Duodenal mucosa (tissue), 2 donors: ENCODE measurements at regions not wholly inside any gene's neighbourhood (a gene's known extent, or its start where the extent isn't known, plus 50 kb on each side); places are given as distances from the start of the nearest gene placed in this dataset.

ENCODE experiments used
- H3K27ac ChIP-seq: one replicate; pipeline ENCODE4 v1.7.0; 2013; ENCODE audit warnings: low read depth, low read length
- H3K27me3 ChIP-seq, 2 donors: one replicate each; pipeline ENCODE4 v1.7.0; 2013; ENCODE audit warnings: low read length in 2 of 2, control low read depth in 1 of 2; ENCODE audit not compliant: insufficient read depth in 2 of 2, control insufficient read depth in 1 of 2
- H3K36me3 ChIP-seq, 2 donors: one replicate each; pipeline ENCODE4 v1.7.0; 2013; ENCODE audit warnings: low read length in 2 of 2, control low read depth in 1 of 2; ENCODE audit not compliant: insufficient read depth in 2 of 2, control insufficient read depth in 1 of 2
- H3K4me1 ChIP-seq, 2 donors: one replicate each; pipeline ENCODE4 v1.7.0; 2013; ENCODE audit warnings: low read length in 2 of 2, control low read depth in 1 of 2; ENCODE audit not compliant: insufficient read depth in 2 of 2, control insufficient read depth in 1 of 2
- H3K4me3 ChIP-seq, 2 donors: one replicate each; pipeline ENCODE4 v1.7.0; 2013; ENCODE audit warnings: low read length in 2 of 2, low read depth in 1 of 2
- H3K9ac ChIP-seq, 2 donors: one replicate each; pipeline ENCODE4 v1.7.0; 2013; ENCODE audit warnings: low read length in 2 of 2, low read depth in 1 of 2
- H3K9me3 ChIP-seq, 2 donors: one replicate each; pipeline ENCODE4 v1.7.0; 2013; ENCODE audit warnings: low read length in 2 of 2, control low read depth in 1 of 2; ENCODE audit not compliant: control insufficient read depth in 1 of 2

DNA sequence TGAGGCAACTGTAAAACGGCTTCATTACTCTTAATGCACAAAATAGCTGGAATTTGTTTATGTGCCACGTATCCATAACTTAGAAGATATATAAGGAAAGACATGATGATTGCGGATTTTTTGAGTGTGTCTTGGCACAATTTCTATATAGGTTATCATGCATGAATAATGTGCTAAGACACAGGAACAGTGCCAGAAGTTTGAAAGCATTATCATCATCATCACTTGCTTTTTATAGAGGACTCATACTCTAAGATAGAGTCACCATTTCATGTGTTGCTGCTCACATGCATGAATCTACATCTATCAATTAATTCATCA lies 113.4 kb downstream of the ELOVL4 start:
- Histone ChIP-seq H3K9me3 (no peaks in the 10 kb centered on the region), H3K27me3 (no peaks in the 10 kb centered on the region), H3K4me1 (no peaks in the 10 kb centered on the region), H3K27ac (no peak overlapping the region), H3K9ac (no peak overlapping the region), H3K4me3 (no peak overlapping the region), H3K36me3 (no peaks in the 10 kb centered on the region)

DNA sequence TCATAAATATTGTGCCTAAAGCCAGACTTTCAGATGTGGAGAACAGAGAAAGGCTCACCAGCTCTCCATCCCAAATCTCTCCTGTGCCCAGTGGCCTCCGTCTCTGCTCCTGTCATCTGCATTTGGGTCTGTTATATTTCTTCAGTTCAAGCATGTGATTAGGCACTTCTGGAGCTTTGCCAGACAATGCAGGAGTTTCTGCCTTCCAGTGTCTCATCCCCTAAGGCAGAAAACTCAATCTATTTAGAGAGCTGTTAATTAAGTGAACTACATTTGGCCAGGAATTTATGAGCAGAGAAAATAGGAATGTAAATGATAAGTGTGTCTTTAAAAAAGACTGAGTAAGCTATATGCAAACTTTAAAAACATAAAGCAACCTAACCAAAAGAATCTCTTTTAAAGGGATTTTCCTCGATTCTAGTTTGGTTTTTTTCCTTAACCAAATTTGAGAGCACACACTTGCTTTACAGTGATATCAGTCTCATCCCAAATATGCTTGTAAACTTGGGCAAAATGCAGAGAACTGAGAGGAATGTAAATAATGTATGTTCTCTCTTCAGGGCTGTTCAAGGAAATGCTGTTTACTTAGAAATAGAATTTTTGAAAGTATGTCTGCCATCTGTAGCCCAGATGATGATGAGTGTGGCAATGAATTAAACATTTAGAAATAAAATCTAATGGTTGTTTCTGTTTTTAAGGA lies 113.9 kb downstream of the ELOVL4 start:
- Histone ChIP-seq H3K4me3 (no peak overlapping the region), H3K9me3 (no peaks in the 10 kb centered on the region), H3K9ac (no peak overlapping the region), H3K27ac (no peak overlapping the region), H3K27me3 (no peaks in the 10 kb centered on the region), H3K4me1 (no peaks in the 10 kb centered on the region), H3K36me3 (no peaks in the 10 kb centered on the region)

- Histone ChIP-seq H3K36me3 (no peaks in the 10 kb centered on the region), H3K9ac (no peak overlapping the region), H3K9me3 (no peaks in the 10 kb centered on the region), H3K27me3 (no peaks in the 10 kb centered on the region), H3K4me1 (no peaks in the 10 kb centered on the region), H3K27ac (no peak overlapping the region), H3K4me3 (no peak overlapping the region)
Measured at GRCh38 chr6:79832723-79833122, 114.6 kb downstream of the ELOVL4 start.

- Histone ChIP-seq H3K9me3 (peaks cover 0 to 2% of the 10 kb centered on the region in 2 donors), H3K9ac (no peak overlapping the region), H3K4me1 (no peaks in the 10 kb centered on the region), H3K27me3 (no peaks in the 10 kb centered on the region), H3K27ac (no peak overlapping the region), H3K36me3 (no peaks in the 10 kb centered on the region), H3K4me3 (no peak overlapping the region)
Measured at GRCh38 chr6:79824202-79824601, 123.2 kb downstream of the ELOVL4 start.

DNA sequence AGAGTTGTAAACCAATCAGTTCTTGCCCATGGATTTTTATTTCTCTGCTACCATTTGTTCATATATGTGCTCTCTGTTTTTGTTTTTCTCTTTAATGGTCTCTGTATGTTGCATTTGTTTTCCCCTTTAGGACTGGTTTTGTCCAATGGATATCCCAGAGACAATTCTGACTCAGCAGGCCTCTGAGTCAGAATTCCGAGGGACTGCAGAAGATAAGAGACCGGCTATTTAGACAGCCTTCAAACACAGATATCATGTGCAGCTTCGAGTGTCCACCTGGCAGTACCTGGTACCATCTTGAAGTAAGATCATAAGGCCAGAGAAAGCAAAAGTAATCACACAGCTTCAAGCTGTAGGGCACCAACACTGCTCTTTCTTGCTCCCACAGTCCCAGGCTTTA lies 125.5 kb downstream of the ELOVL4 start:
- no peaks in the 10 kb centered on the region for H3K4me1 ChIP-seq
- H3K9me3 ChIP-seq: peaks cover 0 to 2% of the 10 kb centered on the region in 2 donors
- H3K36me3 ChIP-seq: no peaks in the 10 kb centered on the region
- no peak overlapping the region for H3K27ac ChIP-seq
- no peak overlapping the region for H3K4me3 ChIP-seq
- no peak overlapping the region for H3K9ac ChIP-seq
- no peaks in the 10 kb centered on the region for H3K27me3 ChIP-seq

GRCh38 chr6:79818471-79818870 lies 128.9 kb downstream of the ELOVL4 start:
- Histone ChIP-seq H3K4me3 (no peak overlapping the region), H3K9ac (no peak overlapping the region), H3K27ac (no peak overlapping the region), H3K27me3 (no peaks in the 10 kb centered on the region), H3K36me3 (no peaks in the 10 kb centered on the region), H3K9me3 (no peaks in the 10 kb centered on the region), H3K4me1 (no peaks in the 10 kb centered on the region)

DNA sequence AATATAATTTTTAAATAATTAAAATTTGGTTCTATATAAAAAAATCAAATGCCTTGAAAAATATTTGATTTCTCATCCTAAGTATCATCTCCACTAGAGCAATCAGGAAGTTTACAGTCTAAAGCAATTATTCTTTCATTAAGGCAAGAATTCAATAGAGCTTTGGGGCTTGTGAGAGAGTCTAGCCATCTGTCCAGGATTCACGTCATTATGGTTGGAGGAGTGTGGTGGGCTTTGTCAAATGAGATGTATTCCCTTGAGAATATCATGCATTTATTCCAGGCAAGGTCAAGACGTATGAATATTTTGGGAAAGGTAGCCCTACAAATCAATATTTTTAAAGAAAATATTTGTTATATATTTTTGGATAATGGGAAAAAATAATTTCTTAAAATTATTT lies 132.4 kb downstream of the ELOVL4 start:
- Histone ChIP-seq H3K9me3 (no peaks in the 10 kb centered on the region), H3K4me1 (no peaks in the 10 kb centered on the region), H3K36me3 (no peaks in the 10 kb centered on the region), H3K9ac (no peak overlapping the region), H3K27ac (no peak overlapping the region), H3K27me3 (no peaks in the 10 kb centered on the region), H3K4me3 (no peak overlapping the region)

DNA sequence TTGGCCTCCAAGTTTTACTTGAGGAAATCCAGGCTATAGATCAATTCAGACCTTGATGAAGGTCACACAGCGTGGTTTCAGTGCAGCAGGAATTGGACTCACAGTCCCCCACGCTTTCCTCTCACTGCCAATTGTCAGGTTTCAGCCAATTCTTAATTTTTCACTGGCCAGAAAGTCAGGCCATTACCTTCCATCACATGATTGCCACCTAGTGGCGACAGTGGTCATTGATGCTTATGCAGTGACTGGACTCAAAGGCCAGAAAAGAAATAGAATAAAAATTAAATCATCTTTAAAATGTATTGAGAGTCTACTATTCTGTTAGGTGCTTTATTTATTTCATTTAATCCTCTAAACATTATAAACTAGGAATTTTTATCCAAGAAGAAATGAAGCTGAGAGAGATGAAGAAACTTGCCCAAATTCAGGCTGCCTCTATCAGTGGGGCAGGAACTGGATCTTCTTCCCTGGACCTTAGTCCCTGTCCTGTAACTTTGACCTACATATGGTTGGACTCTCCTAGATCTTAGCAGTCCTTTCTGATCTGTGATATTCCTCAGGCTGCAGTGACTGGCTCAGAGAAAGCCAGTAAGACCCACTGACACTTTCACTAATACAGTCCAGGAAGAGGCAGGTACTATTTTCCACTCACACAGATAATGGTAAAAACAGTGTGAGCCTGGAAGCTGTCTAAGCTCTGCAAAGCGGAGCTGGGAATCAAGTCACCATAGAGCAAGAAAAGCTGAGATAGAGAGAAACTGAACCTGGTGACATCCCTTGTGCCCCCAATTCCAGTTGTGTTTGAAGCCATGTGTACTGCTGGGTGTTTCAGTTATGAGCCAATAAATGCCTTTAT lies 133.3 kb downstream of the ELOVL4 start:
- Histone ChIP-seq H3K9ac (no peak overlapping the region), H3K9me3 (no peaks in the 10 kb centered on the region), H3K4me1 (no peaks in the 10 kb centered on the region), H3K27ac (no peak overlapping the region), H3K4me3 (no peak overlapping the region), H3K36me3 (no peaks in the 10 kb centered on the region), H3K27me3 (no peaks in the 10 kb centered on the region)

DNA sequence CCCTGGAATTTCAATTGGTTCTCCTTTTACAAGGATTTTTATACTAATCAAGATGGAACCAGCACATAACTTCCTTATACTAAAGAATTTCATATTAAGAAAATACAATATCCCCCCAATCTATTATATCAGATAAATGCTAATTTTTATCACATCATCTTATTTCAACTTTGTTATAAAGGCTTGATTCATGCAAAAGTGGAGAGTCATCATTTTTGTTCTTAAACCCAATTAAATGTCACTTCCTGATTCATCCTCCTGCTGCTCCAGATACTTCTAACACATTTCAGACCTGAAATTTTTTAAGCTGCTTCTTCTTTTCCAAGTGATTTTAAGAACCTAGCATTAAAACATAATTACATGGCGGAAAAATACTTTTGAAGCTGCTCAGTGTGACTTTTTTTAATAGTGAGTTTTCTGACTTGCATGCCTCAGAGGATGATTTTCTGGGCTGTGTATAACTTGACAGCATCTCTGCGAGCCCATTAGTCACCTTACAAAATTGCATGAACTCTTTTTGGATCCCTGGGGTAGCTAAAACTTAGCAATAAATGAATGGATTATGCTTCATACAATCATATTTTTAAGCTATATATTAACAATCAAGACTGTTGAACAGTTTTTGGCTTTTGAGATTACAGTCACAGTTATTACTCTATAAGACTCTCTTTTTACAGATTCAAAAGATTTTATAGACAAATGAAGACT lies 134.1 kb downstream of the ELOVL4 start:
- H3K9me3 ChIP-seq: no peaks in the 10 kb centered on the region
- H3K27ac ChIP-seq: no peak overlapping the region
- H3K9ac ChIP-seq: no peak overlapping the region
- no peaks in the 10 kb centered on the region for H3K36me3 ChIP-seq
- H3K4me1 ChIP-seq: no peaks in the 10 kb centered on the region
- H3K27me3 ChIP-seq: no peaks in the 10 kb centered on the region
- no peak overlapping the region for H3K4me3 ChIP-seq

DNA sequence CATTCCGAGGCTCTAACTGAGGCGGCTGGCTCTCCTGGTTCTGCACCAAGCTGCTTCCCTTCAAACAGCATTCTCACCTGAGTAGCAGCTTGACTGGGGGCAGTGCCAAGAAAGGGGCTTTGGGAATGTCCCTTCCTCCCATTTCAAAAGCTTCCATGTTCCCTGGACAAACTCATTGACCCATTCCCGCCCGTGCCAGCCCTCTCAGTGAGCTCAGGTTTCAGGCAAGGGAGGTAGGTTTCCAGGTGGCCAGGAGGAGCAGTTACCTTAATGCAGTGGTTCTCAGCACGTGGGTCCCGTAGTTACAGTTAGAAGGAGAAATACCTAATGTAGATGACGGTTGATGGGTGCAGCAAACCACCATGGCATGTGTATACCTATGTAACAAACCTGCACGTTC lies 135.2 kb downstream of the ELOVL4 start:
- Histone ChIP-seq H3K27me3 (no peaks in the 10 kb centered on the region), H3K9me3 (no peaks in the 10 kb centered on the region), H3K9ac (no peak overlapping the region), H3K4me3 (no peak overlapping the region), H3K4me1 (no peaks in the 10 kb centered on the region), H3K36me3 (no peaks in the 10 kb centered on the region), H3K27ac (no peak overlapping the region)
